Transverse colon (tissue), 4 donors: ENCODE measurements at regions not wholly inside any gene's neighbourhood (a gene's known extent, or its start where the extent isn't known, plus 50 kb on each side); places are given as distances from the start of the nearest gene placed in this dataset.
"Not testable (repeated sequence)": the region's sequence is repeated elsewhere in the genome, so short reads cannot be mapped to it uniquely, and the experiment has no call there.

Source experiments
- EP300 ChIP-seq: sonication (generic); formaldehyde crosslinking; IDR thresholded peaks from one replicate; pipeline ENCODE4 v1.6.1; 2017; ENCODE audit warnings: antibody characterized with exemption, low read depth
- POLR2A ChIP-seq: fragments of 450-650 bp; IDR thresholded peaks from one replicate; pipeline ENCODE4 v1.6.1; 2016; ENCODE audit warnings: antibody characterized with exemption, mild to moderate bottlenecking, moderate library complexity
- POLR2AphosphoS5 ChIP-seq, 3 donors: sonication (generic); formaldehyde crosslinking; IDR thresholded peaks; one replicate each; pipeline ENCODE4 v1.6.1; 2016; ENCODE audit warnings: antibody characterized with exemption in 3 of 3
- TF ChIP-seq, protein P1 (sequence below), 5 experiments: fragments of 200-600 bp in 3 of 5; fragments of 450-650 bp in 2 of 5; sonication (generic) in 3 of 5; IDR thresholded peaks; 1 replicate in 2 of 5; 2 replicates in 3 of 5; pipeline ENCODE4 v1.5.1; 2016 to 2017; ENCODE audit warnings: antibody characterized with exemption in 5 of 5, inconsistent platforms in 3 of 5, mild to moderate bottlenecking in 2 of 5, moderate library complexity in 1 of 5

DNA sequence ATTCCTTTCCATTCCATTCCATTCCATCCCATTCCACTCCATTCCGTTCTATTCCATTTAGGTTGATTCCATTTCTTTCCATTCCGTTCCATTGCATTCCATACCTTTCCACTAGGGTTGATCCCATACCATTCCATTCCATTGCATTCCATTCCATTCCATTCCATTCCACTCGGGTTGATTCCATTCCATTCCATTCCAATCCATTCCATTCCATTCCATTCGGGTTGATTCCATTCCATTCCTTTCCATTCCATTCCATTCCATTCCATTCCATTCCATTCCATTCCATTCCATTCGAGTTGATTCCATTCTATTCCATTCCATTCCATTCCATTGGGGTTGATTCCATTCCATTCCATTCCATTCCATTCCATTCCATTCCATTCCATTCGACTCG lies 161.1 kb downstream of the CWH43 start:
- not testable (repeated sequence) for TF ChIP-seq POLR2AphosphoS5 (IDR thresholded peaks at IDR 0.05); POLR2A; EP300
- TF ChIP-seq, protein P1, sequence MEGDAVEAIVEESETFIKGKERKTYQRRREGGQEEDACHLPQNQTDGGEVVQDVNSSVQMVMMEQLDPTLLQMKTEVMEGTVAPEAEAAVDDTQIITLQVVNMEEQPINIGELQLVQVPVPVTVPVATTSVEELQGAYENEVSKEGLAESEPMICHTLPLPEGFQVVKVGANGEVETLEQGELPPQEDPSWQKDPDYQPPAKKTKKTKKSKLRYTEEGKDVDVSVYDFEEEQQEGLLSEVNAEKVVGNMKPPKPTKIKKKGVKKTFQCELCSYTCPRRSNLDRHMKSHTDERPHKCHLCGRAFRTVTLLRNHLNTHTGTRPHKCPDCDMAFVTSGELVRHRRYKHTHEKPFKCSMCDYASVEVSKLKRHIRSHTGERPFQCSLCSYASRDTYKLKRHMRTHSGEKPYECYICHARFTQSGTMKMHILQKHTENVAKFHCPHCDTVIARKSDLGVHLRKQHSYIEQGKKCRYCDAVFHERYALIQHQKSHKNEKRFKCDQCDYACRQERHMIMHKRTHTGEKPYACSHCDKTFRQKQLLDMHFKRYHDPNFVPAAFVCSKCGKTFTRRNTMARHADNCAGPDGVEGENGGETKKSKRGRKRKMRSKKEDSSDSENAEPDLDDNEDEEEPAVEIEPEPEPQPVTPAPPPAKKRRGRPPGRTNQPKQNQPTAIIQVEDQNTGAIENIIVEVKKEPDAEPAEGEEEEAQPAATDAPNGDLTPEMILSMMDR (IDR thresholded peaks at IDR 0.05), result not testable (repeated sequence)
